GM19395 (cell line): ENCODE measurements at regions not wholly inside any gene's neighbourhood (a gene's known extent, or its start where the extent isn't known, plus 50 kb on each side); places are given as distances from the start of the nearest gene placed in this dataset.

ENCODE experiments used
- ATAC-seq: cut with Tn5 transposase; IDR thresholded peaks from one replicate; pipeline ENCODE4 v1.9.1; 2021; ENCODE audit warnings: mild to moderate bottlenecking, moderate library complexity; ENCODE audit not compliant: unreplicated experiment

DNA sequence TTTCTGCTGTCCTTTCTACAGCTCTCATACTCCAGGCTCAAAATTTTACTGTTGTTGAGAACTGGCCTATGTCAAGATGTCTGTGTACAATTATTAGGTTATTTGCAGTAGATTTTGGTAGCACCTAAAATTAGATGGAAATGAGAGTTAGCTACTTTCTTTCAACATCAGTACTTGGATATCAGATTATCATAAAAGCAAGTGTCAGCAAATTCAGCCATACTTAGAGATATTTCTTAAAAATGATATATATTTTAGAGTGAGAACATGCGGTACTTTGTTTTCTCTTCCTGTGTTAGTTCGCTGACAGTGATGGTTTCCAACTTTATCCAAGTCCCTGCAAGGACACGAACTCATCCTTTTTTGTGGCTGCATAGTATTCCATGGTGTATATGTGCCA lies 351.8 kb upstream of the LRRC7 start:
- no peak for ATAC-seq

DNA sequence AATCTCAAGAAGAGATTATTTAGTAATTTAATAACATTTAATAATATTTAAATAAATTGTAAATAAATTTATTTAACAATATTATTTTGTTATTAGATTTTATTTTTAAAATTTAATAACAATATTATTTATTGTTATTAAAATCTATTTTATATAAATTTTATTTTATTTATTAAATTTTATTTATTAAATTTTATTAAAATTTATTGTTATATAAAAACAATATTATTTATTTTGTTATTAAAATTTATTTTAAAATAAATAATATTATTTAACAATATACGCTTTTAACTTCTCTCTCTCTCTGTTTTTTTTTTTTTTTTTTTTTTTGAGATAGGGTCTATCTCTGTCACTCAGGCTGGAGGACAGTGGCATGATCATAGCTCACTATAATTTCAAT lies 347.1 kb upstream of the LRRC7 start:
- no peak for ATAC-seq

DNA sequence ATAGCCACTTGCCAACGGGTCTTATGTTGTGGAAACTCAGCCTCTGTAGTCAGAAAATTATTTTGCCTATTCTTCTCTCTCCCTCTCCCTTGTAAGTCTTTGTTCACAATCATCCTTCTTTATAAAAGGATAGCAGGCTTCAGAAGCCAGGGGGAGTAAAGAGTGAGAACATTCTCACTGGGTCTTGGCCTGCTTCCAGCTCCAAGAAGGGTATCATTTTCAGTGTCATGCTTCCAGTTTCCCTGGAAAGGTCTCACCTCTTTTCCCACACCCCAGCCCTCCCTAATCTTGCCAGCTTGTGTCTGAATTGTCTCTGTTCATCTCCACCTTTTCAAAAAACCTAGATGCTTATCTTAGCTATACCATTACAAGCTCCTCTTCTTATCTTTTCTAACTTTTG lies 346.2 kb upstream of the LRRC7 start:
- ATAC-seq: no peak

DNA sequence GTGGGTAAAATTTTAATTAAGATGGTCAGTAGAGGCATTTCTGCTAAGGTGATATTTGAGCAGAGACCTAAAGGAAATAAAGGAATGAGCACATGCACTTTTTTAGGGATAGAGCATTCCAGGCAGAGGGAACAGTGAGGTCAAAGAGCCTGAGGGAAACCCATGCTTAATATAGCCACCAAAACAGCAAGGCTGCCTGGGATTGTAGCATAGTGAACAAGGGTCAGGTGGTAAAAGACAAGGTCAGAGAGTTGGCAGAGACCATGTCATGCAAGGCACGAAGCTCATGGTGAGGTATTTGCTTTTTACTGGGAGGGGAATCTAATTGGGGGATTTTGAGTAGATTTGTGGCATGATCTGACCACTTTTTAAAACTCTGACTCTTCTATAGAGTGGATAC lies 344.6 kb upstream of the LRRC7 start:
- ATAC-seq: no peak

DNA sequence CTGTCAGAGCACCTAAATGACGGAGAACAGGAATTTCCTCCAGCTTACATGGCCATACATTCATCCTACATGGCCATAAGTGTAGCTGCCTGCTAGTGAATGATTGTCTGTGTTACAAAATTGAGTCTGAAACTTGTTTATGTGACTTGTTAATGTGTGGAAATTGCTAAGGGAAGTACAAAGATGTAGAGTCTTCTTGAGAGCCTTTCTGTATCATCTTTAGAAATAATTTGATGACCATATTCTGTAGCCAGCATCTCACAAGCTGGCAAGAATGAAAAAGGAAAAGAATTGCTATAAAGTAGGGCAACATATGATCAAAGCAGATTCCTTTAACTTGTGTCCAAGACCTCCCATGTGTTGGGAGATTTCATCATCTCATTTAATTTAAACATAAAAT lies 339.2 kb upstream of the LRRC7 start:
- no peak for ATAC-seq

DNA sequence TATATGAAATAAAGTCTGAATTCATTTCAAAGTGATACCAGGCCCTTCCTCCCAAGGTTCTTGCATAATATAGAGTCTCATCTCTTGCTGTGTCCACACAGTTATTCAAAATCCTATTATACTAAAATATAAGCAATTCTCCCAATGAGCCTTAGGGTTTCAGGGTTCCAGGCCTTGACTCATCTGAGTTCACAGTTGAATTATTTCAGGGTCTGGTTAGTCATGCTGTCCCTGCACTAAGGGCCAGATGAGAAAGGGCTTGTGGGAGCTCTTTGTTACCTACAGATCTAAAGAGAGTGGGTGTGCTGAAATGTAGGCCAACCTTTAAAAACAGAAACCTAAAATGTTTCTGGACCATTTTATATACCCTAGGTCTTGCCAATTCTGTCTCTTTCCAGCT lies 337.5 kb upstream of the LRRC7 start:
- ATAC-seq: no peak

DNA sequence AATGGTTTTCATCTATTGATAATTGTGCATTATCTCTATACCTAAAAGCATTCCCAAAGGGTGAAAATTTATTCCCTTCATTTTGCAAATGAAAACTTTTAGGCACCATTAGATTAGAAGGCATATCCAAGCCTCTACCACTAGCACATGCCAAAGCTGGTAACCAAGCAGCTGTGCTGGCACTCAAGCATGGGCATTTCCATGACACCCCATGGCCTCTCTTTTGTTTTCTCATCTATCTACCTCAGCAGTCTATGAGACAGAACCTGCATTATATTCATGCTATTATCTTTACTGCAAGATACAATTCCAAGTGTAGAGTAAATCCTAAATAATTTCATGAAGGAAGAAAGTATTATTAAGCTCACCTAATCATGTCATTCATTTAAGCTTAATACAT lies 334.3 kb upstream of the LRRC7 start:
- no peak for ATAC-seq

DNA sequence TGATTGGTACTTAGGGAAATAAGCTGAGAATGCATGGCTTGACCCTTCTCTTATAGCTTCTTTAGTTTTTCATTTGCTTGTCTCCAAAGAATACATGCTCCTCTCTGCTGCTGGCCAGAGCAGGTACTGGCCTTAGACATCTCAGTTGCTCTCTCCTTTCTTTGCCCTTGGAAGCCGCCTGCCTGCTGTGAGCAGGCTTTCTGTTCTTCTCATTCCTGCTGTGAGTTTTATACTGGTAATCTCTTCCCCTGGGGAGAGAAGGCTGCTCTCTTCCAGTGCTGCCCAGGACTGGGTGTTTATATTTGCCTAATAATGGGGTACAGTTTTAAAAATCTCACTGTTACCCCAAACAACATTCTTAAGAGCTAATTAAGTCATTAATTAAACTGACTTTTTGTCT lies 323.5 kb upstream of the LRRC7 start:
- ATAC-seq: no peak

DNA sequence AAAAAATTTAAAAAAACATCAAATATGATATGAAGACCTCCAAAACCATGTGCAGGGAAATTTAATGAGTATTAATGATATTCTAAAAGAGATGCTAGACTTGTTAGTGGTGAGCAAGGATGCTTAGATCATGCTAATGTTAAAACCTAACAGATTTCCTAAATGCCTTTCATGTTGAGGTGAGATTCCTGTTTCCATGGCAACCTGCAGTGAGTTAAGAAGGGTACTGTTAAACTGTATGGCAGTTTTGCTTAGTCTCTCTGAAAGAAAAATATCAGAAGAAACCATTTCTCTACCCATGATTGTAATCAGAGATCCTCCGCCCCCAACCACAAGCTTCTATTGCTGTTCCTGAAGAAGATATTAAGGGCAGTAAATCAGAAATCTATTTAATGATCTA lies 321.6 kb upstream of the LRRC7 start:
- ATAC-seq: no peak

DNA sequence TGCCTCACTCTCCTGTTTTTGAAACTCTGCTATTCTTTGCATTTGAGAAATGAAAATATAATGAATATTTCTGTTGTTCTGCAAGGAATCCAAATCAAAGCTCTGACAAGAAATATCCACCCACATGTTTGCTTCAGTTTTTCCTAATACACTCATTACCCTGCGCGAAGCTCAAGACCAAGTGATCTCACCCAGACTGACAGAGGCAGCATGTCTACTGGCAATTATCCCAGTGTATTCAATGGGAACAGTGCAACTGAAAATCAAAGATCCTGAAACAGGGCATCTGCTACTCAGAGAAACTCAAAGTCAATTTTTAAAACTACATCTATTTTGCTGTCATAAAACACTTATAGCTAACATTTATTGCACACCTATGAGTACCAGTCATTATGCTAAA lies 321.0 kb upstream of the LRRC7 start:
- ATAC-seq: no peak

DNA sequence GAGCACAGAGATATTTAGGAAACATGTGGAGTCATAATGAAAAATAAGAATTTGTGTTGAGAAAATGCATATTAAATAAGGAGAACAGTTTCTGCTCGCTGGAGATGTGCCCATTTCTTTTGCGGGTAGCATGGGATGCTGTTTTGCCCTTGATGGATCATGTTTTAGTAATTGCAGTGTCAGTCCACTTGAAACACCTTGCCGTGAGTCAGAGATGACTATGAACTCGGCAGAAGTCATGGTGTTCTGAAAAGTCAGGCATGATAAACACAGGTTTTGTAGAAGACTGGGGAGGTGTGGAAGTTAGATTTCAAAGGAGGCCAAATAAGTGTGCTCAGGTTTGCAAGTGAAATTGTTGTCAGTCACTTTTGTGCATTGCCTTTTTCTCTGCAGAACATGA lies 315.0 kb upstream of the LRRC7 start:
- no peak for ATAC-seq

DNA sequence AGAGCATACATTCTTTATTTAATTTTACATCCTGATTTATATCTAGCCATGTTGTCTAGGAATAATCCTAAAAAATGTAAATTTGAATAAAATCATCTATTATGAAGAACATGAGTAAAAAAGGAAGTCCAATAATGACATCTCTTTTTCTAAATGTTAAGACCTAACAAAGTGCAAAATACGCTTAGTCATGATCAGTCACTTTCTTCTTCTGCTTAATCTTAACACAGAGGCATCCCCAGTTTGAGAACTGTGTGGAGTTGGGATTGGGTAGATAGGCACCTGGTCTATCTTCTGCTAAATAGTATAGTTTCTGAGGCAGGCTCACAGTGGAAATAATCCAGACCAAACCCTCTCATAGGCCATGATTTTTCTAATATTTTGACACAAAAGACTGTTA lies 311.7 kb upstream of the LRRC7 start:
- ATAC-seq: no peak

DNA sequence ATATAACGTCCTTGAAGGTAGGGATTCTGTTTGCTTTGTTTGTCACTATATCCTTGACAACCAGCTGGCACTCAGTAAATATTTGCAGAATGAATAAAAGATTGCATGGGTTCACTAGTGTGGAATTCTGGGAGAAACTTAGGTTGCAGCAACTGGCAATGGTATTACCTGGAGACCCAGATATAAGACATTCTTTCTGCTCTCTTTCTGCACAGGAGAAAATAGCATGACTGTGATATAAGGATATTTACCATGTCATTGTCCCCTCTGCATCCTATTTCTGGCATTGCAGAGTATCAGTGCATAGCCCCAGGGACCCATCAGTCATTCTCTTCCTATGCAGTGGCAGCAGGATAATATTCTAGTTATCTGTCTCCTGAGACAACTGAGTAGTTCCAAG lies 308.9 kb upstream of the LRRC7 start:
- ATAC-seq: no peak

DNA sequence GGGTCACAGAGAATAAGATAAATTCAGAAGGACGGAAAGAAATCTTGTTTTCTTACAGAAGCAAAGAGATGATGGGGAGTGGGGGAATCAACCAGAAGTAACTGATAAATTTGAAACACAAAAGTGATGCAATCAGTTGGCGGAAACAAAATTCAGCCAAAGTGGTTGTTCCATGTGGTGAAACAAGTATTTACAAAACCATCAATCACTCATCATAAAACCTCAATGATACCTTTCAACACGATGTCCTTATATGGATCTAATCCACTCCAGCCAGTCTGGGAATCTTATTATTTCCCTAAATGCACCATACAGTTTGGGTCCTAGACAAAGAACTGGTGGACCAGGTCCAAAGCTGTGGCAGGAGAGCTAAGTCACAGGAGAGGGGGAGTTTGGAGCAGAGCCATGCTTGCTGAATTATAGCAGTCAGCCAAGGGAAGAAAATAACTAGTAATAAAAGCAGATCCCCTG lies 303.8 kb upstream of the LRRC7 start:
- ATAC-seq: no peak

DNA sequence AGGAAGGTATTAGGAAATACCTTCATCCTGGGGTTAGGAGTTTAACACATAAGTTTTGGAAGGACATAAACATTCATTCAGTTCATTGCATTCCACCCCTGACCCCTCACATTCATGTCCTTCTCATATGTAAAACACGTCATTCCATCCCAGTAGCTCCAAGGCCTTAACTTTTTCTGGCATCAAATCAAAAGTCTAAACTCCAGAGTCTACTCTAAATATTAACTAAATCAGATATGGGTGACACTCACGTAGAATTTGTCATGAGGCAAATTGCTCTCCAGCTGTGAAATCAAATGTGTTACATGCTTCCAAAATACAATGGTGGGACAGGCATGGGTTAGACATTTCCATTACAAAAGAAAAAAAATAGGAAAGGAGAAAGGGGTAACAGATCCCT lies 298.2 kb upstream of the LRRC7 start:
- ATAC-seq: no peak

DNA sequence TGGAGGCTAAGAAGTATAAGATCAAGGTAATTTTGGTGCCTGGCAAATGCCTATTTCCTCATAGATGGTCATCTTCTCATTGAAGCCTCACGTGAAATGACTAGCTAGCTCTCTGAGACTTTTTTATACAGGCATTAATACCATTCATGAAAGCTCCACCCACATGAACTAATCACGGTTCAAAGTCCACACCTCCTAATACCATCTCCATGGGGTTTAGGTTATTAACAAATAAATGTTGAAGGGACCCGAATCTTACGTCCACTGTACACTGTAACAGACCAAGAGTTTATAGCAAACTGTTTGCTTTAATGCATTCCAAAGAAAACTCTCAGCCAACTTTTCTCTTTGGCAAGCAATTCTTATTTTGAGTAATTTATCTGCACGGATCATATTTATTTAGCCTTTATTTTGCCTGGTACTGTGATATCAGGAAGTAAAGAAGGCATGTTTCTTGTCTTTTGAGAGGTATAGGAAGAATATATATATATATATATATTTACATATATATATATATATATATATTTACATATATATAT lies 296.1 kb upstream of the LRRC7 start:
- no peak for ATAC-seq

DNA sequence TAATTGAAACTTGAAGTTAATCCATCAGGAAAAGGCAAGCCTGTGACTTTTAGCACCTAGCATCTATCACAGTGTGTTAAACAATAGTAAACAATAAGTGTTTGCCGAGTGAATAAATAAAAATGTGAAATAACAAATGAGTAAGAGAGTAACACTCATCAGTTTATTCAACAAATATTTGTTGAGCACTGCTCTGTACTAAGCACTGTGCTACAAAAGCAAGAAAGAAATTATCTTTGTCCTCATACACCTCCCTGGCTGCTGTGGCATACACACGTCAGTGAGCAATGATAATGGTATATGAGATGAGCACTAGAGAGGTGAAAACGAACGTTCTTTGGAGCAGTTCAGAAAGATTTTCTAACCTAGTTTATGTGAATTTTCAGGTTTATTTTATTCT lies 295.0 kb upstream of the LRRC7 start:
- ATAC-seq: no peak

DNA sequence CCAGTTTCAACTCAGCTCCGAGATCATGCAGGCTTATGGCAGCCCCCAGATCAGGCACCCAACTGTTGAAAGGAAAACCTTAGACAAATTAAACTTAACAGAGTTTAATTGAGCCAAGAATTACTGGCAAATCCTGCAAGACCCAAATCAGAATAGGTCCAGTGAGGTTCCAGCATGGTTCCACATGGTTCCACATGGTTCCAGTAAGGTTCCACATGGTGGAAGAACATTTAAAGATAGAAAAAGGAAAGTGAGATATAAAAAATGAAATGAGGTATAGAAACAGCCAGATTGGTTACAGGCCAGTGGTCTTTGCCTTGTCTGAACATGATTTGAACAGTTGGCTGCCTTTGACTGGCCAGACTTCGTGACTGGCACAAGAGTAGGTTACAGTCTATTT lies 288.8 kb upstream of the LRRC7 start:
- ATAC-seq: no peak

DNA sequence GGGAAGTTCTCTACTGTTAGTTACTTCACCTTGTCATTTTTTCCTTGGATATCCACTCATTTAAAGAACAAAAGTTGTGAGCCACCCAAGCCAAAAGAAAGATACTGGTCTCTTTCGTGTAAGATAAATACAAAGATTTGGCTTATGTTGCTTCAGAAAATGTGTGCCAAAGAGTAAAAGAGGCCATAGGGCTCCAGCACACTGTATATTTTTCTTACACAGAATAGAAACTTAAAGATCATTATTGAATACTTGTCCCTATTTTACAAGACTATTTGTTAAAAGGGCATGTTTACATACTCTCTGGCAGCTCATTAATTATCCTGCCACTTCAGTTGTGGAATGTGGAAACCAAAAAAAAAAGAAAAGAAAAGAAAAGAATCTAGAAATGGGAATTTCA lies 284.2 kb upstream of the LRRC7 start:
- no peak for ATAC-seq

DNA sequence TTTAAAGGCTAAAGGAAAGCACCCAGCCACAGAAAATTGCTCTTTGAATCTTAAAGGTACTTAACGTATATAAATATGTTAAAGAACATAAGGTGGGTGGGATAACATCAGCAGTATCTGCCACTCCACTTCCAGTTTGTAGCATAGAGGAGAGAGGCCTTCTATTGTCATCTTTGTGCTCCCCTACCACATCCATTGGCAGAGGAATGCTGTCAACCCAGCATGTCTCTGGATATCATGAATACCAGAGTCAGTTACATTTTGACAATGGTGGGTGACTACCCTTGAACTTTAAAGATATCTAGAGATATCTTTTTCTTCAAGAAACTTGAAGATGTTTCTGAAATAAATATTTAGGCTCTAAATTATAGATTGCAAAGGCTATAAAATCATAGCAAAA lies 283.2 kb upstream of the LRRC7 start:
- ATAC-seq: no peak

DNA sequence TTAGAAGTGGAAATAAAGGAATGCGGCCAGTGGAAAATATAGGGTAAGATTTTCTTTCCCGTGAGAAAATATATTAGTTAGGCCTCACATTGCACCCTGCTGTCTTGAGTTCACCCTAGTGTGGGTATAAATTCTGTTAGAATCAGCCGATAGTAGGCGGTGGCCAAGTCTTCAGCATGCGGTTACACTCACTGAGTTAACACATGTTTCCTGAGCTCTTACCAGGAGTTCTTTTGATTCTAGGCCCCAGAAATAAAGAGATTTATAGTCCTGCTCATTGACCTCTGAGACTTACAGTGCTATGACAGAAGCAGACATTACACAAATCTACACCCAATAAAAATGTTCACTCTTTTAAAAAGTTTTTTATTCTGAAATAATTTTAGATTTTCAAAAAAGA lies 279.3 kb upstream of the LRRC7 start:
- no peak for ATAC-seq

DNA sequence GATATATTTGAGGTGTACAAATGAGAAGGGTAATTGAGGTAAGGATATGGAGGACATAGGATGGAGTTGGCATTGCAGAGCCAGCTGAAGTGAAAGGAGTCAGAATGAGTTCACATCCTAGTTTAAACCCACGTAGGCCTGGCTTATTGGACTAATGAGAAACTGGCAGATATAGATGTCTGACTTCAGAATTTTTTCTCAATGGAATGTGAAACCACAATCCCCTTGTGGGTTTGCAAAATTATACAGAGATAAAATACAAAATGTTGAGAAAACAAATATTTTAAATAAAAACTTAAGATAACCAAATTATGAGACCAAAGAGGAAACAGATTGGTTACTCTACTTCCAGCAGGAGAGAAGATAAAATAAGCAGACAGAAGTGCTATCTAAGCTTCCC lies 277.4 kb upstream of the LRRC7 start:
- no peak for ATAC-seq

DNA sequence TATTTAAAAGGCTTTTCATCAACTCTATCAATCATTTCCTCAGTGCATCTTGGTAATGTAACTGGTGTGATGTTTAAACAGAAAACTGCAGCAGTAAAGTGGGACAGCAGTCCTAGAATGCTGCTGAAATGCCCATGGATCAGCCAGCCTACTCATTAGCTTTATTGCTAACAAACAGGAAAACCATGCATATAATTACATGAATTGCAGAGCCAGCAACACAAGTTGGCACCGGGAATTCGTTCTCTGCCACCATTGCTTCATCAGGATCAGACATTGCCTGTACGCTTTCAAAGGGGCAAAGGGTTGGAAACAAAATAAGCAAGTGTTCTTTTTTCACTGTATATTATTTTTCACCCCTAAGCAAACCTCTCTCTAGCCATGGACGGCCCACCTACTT lies 276.2 kb upstream of the LRRC7 start:
- no peak for ATAC-seq

DNA sequence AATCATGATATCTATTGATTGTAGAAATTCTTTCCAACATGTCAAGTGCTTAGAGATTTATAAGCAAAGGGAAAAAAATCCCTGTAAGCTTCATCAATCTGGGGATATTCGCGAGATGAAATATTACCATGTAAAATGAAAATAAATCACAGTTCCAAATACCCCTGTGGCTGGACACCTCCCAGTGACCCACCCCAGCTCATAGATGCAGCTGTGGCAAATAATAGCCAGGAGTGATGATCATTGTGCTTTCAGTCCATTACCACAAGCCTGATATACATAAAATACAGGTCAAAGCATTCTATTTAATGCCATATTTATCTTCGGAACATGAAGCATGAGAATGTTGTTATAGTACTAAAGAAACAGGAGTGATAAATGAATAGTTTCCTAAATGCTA lies 274.9 kb upstream of the LRRC7 start:
- ATAC-seq: no peak
